NB4 (cell line): ENCODE measurements at regions not wholly inside any gene's neighbourhood (a gene's known extent, or its start where the extent isn't known, plus 50 kb on each side); places are given as distances from the start of the nearest gene placed in this dataset.

Experiments
- DNase-seq: peaks from one replicate; pipeline ENCODE4 v3.0.0; 2010; ENCODE audit warnings: low read depth
- H3K4me3 ChIP-seq: one replicate; pipeline ENCODE4 v1.5.1; 2011; ENCODE audit warnings: mild to moderate bottlenecking, low read depth, low read length, moderate library complexity
- CTCF ChIP-seq: IDR thresholded peaks from one replicate; pipeline ENCODE4 v1.5.1; 2012; ENCODE audit warnings: low read depth, low read length
- MAX ChIP-seq: IDR thresholded peaks from 2 replicates; pipeline ENCODE4 v1.6.1; 2011; ENCODE audit warnings: low read depth, low read length
- MYC ChIP-seq: IDR thresholded peaks from 2 replicates; pipeline ENCODE4 v1.6.1; 2011; ENCODE audit warnings: low read depth, low read length
- POLR2A ChIP-seq: IDR thresholded peaks from 2 replicates; pipeline ENCODE4 v1.6.1; 2011; ENCODE audit warnings: mild to moderate bottlenecking; ENCODE audit not compliant: insufficient read length; ENCODE audit errors: extremely low read depth

- DNase-seq, result peak; percentile 25
- H3K4me3 ChIP-seq, result no peak overlapping the region
- no peak for TF ChIP-seq MAX
- TF ChIP-seq MYC, result no peak
- no peak for TF ChIP-seq CTCF
- TF ChIP-seq POLR2A, result no peak
Observed at GRCh38 chr10:46225597-46225996, 61.2 kb upstream of the ANTXRL start.

- no peak overlapping the region for H3K4me3 ChIP-seq
- no peak for DNase-seq
- TF ChIP-seq MYC, result no peak
- TF ChIP-seq MAX, result no peak
- TF ChIP-seq POLR2A, result no peak
- no peak for TF ChIP-seq CTCF
Observed at GRCh38 chr10:46226232-46226631, 60.6 kb upstream of the ANTXRL start.

GRCh38 chr10:46226900-46227558, 59.8 kb upstream of the ANTXRL start:
- TF ChIP-seq CTCF (no peak), POLR2A (no peak), MYC (no peak), MAX (no peak)
- H3K4me3 ChIP-seq, result no peak overlapping the region
- DNase-seq, result no peak

GRCh38 chr10:46227571-46227935, 59.2 kb upstream of the ANTXRL start:
- TF ChIP-seq CTCF (no peak), POLR2A (no peak), MYC (no peak), MAX (no peak)
- no peak for DNase-seq
- H3K4me3 ChIP-seq, result no peak overlapping the region

GRCh38 chr10:46227936-46228562, 58.7 kb upstream of the ANTXRL start:
- peak; percentile 77 for DNase-seq
- no peak for TF ChIP-seq CTCF
- TF ChIP-seq MYC, result peak; percentile 65
- 0 out of 2 replicates have a peak, but pooled peaks have one; percentile 25 for TF ChIP-seq MAX
- no peak for TF ChIP-seq POLR2A
- no peak overlapping the region for H3K4me3 ChIP-seq
